ENCODE measurements at regions not wholly inside any gene's neighbourhood (a gene's known extent, or its start where the extent isn't known, plus 50 kb on each side); places are given as distances from the start of the nearest gene placed in this dataset.

DNA sequence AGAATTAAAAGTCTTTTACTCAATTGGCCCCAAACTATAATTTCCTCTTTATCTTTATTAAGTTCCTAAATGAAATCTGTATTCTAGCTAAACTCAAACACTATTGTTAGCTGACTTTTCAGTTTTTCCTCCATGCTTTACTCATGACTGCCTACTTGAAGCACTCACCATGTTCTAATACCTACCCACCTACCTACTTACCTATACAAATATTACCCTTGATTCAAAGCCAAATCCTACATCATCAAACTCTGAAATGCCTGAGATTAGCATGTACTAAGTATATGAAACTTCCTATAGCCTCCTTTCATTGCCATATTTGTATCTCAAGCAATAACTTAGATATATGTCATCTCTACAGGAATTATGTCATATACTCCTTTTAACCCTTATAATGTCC is 259.7 kb downstream of the HDGFL1 start:
- TF ChIP-seq POLR2A (IDR thresholded peaks at IDR 0.05; ENCODE audit: low read depth) (no peak), EP300 (IDR thresholded peaks at IDR 0.05) (no peak), POLR2AphosphoS5 (IDR thresholded peaks at IDR 0.05) (no peak), CTCF (IDR thresholded peaks at IDR 0.05) (no peak)
- Histone ChIP-seq H3K4me1 (peaks cover 10 to 17% (median 15%) of the 10 kb centered on the region in 4 donors), H3K27me3 (no peaks in the 10 kb centered on the region), H3K4me3 (no peak overlapping the region), H3K27ac (replicated peaks in 1 of 4) (no peak overlapping the region), H3K9me3 (no peaks in the 10 kb centered on the region), H3K36me3 (no peaks in the 10 kb centered on the region)
- intact Hi-C loops (cut with DNase I), result no loop called here
- DNase-seq (ENCODE audit: extremely low spot score), result no peak

DNA sequence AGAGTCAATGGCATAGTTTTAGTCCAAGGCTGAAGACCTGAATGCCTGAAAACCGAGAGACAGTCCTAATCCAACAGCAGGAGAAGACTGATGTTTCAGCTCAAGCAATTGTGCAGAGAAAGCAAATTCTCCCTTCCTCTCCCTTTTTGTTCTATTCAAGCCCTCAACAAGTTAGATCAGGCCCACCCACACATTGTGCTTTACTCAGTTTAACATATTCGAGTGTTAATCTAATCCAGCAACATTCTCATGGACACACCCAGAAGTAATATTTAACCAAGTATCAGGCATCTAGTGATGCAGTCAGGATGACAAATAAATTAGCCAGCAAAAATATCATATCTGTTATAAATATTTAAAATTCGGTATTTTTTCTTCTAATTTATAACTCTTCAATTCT is 261.1 kb downstream of the HDGFL1 start:
- Histone ChIP-seq H3K4me1 (peaks cover 10 to 17% (median 15%) of the 10 kb centered on the region in 4 donors), H3K4me3 (no peak overlapping the region), H3K36me3 (no peaks in the 10 kb centered on the region), H3K27ac (replicated peaks in 1 of 4) (no peak overlapping the region), H3K9me3 (no peaks in the 10 kb centered on the region), H3K27me3 (no peaks in the 10 kb centered on the region)
- DNase-seq (ENCODE audit: extremely low spot score), result no peak
- WGBS, result 90% methylated on average over 3 of the region's 3 CpGs
- no peak for TF ChIP-seq POLR2AphosphoS5 (IDR thresholded peaks at IDR 0.05)
- intact Hi-C loops (cut with DNase I), result no loop called here

DNA sequence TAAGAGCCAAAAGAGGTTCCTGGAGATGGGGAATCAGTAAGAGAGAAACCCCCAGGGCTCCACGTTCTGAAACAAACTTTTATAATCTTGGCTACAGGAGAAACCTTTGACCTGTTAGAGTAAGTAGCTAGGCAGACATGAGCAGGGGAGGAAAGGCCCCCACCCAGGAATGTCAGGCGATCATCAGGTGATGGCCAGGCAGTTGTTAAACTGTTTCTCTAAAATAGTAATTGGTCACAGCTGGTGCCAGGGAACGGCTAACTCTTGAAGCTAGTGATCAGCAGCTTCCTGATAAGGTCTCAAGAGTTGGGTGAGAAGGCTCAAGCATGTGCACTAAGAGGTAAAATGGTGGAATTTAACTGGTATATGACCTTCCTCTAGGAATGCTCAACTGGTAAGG is 263.8 kb downstream of the HDGFL1 start:
- Histone ChIP-seq H3K27ac (replicated peaks in 1 of 4) (no peak overlapping the region), H3K4me1 (peaks cover 5 to 6% (median 6%) of the 10 kb centered on the region in 4 donors), H3K36me3 (no peaks in the 10 kb centered on the region), H3K27me3 (no peaks in the 10 kb centered on the region), H3K4me3 (no peak overlapping the region), H3K9me3 (peaks cover 0 to 4% (median 2%) of the 10 kb centered on the region in 4 donors)
- intact Hi-C loops (cut with DNase I), result no loop called here
- TF ChIP-seq EP300 (IDR thresholded peaks at IDR 0.05) (no peak), POLR2A (IDR thresholded peaks at IDR 0.05; ENCODE audit: low read depth) (no peak), CTCF (IDR thresholded peaks at IDR 0.05) (no peak), POLR2AphosphoS5 (IDR thresholded peaks at IDR 0.05) (no peak)
- DNase-seq (ENCODE audit: extremely low spot score), result no peak
- WGBS, result 81% methylated on average over 3 of the region's 3 CpGs

DNA sequence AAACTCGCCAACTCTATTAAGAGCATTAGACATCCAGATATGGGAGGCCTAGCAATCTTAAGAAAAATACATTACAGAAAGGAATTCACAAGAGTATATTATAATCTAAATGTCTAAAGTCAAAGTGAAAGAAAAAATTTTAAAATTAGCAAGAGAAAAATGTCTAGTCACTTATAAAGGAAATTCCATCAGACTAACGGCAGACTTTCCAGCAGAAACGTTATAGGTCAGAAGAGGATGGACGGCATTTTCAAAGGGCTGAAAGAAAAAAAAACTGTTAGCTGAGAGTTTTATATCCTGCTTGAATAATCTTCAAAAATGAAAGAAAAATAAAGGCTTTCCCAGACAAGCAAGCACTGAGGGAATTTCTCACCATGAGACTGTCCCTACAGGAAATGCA is 269.0 kb downstream of the HDGFL1 start:
- peaks cover 0 to 11% (median 5%) of the 10 kb centered on the region in 4 donors for H3K9me3 ChIP-seq
- TF ChIP-seq EP300 (IDR thresholded peaks at IDR 0.05), result no peak
- TF ChIP-seq CTCF (IDR thresholded peaks at IDR 0.05), result no peak
- TF ChIP-seq POLR2A (IDR thresholded peaks at IDR 0.05; ENCODE audit: low read depth), result no peak
- TF ChIP-seq POLR2AphosphoS5 (IDR thresholded peaks at IDR 0.05), result no peak
- H3K4me1 ChIP-seq, result no peaks in the 10 kb centered on the region
- no peaks in the 10 kb centered on the region for H3K36me3 ChIP-seq
- no peak overlapping the region for H3K4me3 ChIP-seq
- H3K27ac ChIP-seq (replicated peaks in 1 of 4), result no peak overlapping the region
- H3K27me3 ChIP-seq, result no peaks in the 10 kb centered on the region
- DNase-seq (ENCODE audit: extremely low spot score), result no peak
- intact Hi-C loops (cut with DNase I), result no loop called here
- WGBS, result 93% methylated on average over 4 of the region's 4 CpGs

- no peaks in the 10 kb centered on the region for H3K36me3 ChIP-seq
- H3K9me3 ChIP-seq, result no peaks in the 10 kb centered on the region
- DNase-seq (ENCODE audit: extremely low spot score), result no peak
- H3K4me1 ChIP-seq, result no peaks in the 10 kb centered on the region
- H3K4me3 ChIP-seq, result no peak overlapping the region
- H3K27ac ChIP-seq (replicated peaks in 1 of 4), result no peak overlapping the region
- TF ChIP-seq POLR2AphosphoS5 (IDR thresholded peaks at IDR 0.05) (no peak), CTCF (IDR thresholded peaks at IDR 0.05) (no peak), EP300 (IDR thresholded peaks at IDR 0.05) (no peak), POLR2A (IDR thresholded peaks at IDR 0.05; ENCODE audit: low read depth) (no peak)
- no peaks in the 10 kb centered on the region for H3K27me3 ChIP-seq
- intact Hi-C loops (cut with DNase I), result no loop called here
Observed at GRCh38 chr6:22845467-22845866, 276.1 kb downstream of the HDGFL1 start.

Measured in esophagus muscularis mucosa (tissue), 4 donors.